NCI-H1417 treated with DMSO at 0.1 percent for 48 hours (cell line): ENCODE measurements at regions not wholly inside any gene's neighbourhood (a gene's known extent, or its start where the extent isn't known, plus 50 kb on each side); places are given as distances from the start of the nearest gene placed in this dataset.

ENCODE experiments used
- DNase-seq: peaks from one replicate; lab custom pipeline; 2025; lab: John Stamatoyannopoulos, UW

DNA sequence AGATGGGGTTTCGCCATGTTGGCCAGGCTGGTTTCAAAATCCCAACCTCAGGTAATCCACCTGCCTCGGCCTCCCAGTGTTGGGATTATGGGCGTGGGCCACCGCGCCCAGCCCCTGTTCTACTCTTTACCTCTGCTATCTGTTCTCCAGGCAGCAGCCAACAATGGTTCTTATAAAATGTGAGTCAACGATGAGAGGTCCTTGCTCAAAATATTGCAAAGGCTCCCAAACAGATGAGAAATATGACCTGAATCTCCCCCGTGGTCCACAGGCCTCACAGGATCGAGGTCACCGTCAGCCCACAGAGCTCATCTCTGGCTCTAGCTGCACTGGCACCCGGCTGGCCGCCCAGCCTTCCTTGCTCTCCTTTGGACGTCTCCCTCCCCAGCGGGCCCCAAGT, 62.0 kb upstream of the EGFR start:
- DNase-seq = no peak

DNA sequence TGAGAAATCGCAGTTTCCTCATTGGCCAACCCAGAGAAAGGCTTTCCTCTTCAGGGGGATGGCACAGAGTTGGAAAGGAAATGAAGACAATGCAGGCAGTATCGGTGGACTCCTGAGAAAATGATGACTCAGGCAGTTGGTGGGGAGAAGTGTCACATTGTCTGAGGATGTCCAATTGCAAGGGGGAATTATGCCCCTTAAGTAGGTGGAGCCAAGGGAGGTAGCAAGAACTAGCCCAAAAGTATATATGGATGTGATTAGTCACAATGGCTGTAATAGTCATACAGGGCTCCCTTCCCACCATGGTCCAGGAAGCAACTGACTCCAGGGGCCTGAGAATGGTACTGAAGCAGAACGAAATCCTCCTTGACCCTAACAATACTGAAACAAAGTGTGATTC, 58.3 kb upstream of the EGFR start:
- no peak for DNase-seq

DNA sequence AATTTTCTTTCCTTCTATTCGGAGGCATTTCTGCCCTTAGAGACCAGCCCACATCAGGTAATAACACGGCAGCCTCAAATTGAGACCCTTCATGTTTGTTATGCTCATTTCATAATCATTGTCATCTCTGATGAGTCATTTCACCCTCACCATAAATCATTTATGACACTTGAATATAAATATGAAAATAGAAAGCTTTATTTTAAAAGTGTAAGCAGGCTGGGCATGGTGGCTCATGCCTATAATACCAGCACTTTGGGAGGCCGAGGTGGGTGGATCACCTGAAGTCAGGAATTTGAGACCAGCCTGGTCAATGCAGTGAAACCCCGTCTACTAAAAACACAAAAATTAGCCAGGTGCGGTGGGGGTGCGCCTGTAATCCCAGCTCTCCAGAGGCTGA, 57.4 kb upstream of the EGFR start:
- DNase-seq = no peak

DNA sequence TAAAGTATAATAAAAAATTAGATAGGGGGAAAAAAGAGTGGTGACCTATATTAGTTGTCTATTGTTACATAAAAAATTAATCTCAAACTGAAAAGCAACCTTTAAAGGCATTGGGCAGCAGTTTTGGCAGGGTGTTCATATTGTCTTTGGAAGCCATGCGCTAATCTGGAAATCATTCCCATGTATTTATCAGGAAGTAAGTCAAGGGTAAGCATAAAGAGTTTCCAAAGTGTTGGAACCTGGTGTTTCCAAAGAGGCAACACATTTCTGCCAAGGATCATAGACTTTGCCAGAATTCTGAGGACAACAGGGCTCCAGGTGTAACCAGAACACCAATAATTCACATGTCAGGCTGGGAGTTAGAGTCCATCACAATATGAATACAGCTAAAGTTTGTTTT, 55.7 kb upstream of the EGFR start:
- DNase-seq = no peak

DNA sequence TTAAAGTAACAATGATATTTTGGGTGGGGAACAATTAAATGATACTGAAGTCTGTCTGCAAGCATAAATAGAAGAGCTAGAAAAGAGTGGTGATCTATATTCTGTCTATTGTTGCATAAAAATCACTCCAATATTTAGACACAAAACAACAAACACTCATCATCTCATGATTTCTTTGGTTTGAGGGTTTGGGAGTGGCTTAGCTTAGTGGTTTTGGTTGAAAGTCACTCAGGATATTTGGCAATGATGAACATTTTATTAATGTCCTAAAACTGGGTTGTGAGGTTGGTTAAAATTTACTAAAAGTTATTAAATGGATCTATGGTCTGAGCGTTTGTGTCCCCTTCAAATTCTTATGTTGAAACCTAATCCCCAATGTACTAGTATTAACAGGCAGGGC, 54.7 kb upstream of the EGFR start:
- no peak for DNase-seq

DNA sequence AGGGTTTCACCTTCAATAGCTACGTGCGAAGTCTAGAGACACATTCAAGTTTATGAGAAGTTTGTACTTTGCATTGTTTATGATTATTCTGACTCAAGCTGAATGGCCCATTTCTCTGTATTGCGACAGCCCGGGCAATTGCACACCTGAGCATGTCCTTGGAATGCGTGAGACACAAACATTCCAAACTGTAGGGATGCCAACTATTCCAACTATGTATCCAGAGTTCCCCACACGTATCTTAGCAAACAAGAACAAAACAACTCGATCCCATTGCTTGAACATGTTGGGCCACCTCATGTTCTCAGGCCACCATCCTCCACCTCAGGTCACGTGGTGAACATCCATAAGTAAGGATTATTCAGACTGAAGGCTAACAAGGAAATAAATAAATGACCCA, 51.4 kb upstream of the EGFR start:
- no peak for DNase-seq

DNA sequence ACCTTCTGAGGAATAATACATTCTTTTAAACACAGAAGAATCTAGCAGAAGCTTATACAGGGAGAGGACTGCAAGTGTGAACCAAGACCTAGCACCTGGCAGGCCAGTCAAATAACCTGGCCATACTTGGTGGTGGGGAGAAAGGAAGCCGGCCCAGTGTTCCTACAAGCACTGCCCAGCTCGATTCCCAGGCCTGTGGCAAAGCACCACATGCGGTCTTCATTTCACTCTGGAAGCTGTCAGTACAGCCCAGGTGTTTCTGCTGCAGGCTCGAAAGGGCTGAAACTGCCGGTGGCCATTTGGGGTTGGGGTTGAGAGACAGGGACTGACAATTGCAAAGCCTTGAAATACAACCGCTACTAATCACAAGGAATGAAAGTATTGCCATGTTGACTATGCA, 50.8 kb upstream of the EGFR start:
- no peak for DNase-seq
